ENCODE measurements at regions not wholly inside any gene's neighbourhood (a gene's known extent, or its start where the extent isn't known, plus 50 kb on each side); places are given as distances from the start of the nearest gene placed in this dataset.

DNA sequence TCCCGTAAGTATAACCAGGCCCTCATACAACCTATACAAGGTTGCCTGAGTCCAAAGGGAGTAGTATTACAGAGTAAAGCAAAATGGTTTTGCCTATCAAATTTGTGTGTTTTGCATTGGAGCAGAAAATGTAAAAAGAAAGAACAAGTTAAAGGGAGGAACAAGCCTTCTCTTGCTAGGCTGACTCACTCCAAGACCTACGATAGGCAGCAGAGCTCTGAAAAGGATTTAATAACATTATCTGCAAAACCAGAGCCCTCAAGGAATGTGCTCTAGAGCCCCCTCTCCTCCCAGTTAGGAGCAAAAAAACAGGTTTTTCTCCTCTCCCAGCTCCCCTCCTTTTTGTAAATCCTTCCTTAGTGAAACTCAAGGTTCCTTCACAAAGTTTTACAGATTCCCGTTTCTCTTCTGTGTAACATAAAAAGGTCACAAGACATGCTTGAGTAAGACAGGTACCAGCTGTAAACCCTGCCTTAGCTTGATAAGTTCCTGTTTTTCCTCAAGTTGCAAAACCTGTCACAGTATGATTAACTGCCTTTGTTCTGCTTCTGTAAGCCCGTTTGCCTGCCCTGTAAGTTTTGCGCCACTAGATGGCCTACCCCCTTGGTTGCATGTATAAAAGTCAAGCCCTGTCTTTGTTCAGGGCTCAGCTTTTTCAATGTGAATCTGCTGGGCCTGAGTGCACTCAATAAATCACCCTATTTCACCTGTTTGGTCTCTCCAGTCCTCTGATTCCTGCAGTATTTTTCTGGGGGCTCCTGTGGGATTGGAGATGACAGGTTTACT is 498.2 kb downstream of the KCNA4 start:
- intact Hi-C loops (cut with DNase I) = no loop called here
- Histone ChIP-seq H3K27me3 (no peaks in the 10 kb centered on the region), H3K4me1 (no peaks in the 10 kb centered on the region), H3K27ac (no peak overlapping the region), H3K9me3 (peaks cover 0 to 43% (median 0%) of the 10 kb centered on the region in 11 donors), H3K4me3 (no peak overlapping the region), H3K36me3 (no peaks in the 10 kb centered on the region)
- ATAC-seq = no peak
- TF ChIP-seq, protein P1, sequence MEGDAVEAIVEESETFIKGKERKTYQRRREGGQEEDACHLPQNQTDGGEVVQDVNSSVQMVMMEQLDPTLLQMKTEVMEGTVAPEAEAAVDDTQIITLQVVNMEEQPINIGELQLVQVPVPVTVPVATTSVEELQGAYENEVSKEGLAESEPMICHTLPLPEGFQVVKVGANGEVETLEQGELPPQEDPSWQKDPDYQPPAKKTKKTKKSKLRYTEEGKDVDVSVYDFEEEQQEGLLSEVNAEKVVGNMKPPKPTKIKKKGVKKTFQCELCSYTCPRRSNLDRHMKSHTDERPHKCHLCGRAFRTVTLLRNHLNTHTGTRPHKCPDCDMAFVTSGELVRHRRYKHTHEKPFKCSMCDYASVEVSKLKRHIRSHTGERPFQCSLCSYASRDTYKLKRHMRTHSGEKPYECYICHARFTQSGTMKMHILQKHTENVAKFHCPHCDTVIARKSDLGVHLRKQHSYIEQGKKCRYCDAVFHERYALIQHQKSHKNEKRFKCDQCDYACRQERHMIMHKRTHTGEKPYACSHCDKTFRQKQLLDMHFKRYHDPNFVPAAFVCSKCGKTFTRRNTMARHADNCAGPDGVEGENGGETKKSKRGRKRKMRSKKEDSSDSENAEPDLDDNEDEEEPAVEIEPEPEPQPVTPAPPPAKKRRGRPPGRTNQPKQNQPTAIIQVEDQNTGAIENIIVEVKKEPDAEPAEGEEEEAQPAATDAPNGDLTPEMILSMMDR (IDR thresholded peaks at IDR 0.05) = peak in 1 of 9 donors; percentile 26
- 64 to 78% methylated on average over 5 of the region's 5 CpGs for WGBS, 2 donors
- no peak for DNase-seq

GRCh38 chr11:29511394-29511793 is 505.4 kb downstream of the KCNA4 start:
- no peak overlapping the region for H3K4me3 ChIP-seq
- no peaks in the 10 kb centered on the region for H3K4me1 ChIP-seq
- TF ChIP-seq, protein P1 (IDR thresholded peaks at IDR 0.05) = no peak
- no peaks in the 10 kb centered on the region for H3K9me3 ChIP-seq
- no peak overlapping the region for H3K27ac ChIP-seq
- no peaks in the 10 kb centered on the region for H3K27me3 ChIP-seq
- H3K36me3 ChIP-seq = no peaks in the 10 kb centered on the region
- DNase-seq = no peak
- no peak for ATAC-seq
- intact Hi-C loops (cut with DNase I) = no loop called here

- TF ChIP-seq, protein P1 (IDR thresholded peaks at IDR 0.05) = no peak
- DNase-seq (no peak), ATAC-seq (no peak)
- H3K27me3 ChIP-seq = no peaks in the 10 kb centered on the region
- no peaks in the 10 kb centered on the region for H3K9me3 ChIP-seq
- intact Hi-C loops (cut with DNase I) = no loop called here
- H3K4me3 ChIP-seq = no peak overlapping the region
- no peak overlapping the region for H3K27ac ChIP-seq
- no peaks in the 10 kb centered on the region for H3K36me3 ChIP-seq
- H3K4me1 ChIP-seq = no peaks in the 10 kb centered on the region
These were observed 509.5 kb downstream of the KCNA4 start for GRCh38 chr11:29507376-29507775.

DNA sequence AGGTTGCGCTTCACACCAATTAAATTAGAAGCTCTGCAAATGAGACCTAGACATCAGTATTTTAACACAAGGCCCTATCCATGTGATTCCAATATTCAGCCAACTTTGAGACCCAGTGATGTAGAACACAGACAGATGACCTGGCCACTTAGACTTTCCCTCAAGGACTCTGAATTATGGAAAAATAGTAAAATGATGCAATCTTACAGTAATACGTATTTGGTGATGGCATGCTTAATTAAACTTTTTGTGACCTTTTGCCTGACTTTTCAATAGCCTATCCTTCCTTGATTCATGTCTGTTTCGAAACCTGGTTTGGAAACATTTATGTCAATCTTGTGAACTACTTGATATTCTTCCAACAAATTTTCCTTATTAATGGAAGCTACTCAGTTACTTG is 521.2 kb downstream of the KCNA4 start:
- H3K4me3 ChIP-seq = no peak overlapping the region
- DNase-seq (no peak), ATAC-seq (no peak)
- H3K9me3 ChIP-seq = no peaks in the 10 kb centered on the region
- H3K27ac ChIP-seq = no peak overlapping the region
- no peaks in the 10 kb centered on the region for H3K4me1 ChIP-seq
- H3K36me3 ChIP-seq = no peaks in the 10 kb centered on the region
- intact Hi-C loops (cut with DNase I) = no loop called here
- no peaks in the 10 kb centered on the region for H3K27me3 ChIP-seq
- WGBS, 2 donors = 84 to 88% methylated on average over 3 of the region's 3 CpGs
- TF ChIP-seq, protein P1 (IDR thresholded peaks at IDR 0.05) = no peak
